ENCODE measurements at regions not wholly inside any gene's neighbourhood (a gene's known extent, or its start where the extent isn't known, plus 50 kb on each side); places are given as distances from the start of the nearest gene placed in this dataset.
"Not testable (repeated sequence)": the region's sequence is repeated elsewhere in the genome, so short reads cannot be mapped to it uniquely, and the experiment has no call there.

GRCh38 chr13:59270327-59270726 is 893.4 kb downstream of the DIAPH3 start:
- DNase-seq: no peak

- DNase-seq: no peak
Measured at GRCh38 chr13:59274958-59275727, 888.6 kb downstream of the DIAPH3 start.

GRCh38 chr13:59276436-59276835 is 887.3 kb downstream of the DIAPH3 start:
- no peak for DNase-seq

- DNase-seq: no peak
Measured at GRCh38 chr13:59277106-59277505, 886.6 kb downstream of the DIAPH3 start.

- no peak for DNase-seq
Measured at GRCh38 chr13:59279028-59279427, 884.7 kb downstream of the DIAPH3 start.

- no peak for DNase-seq
Measured at GRCh38 chr13:59279576-59279975, 884.2 kb downstream of the DIAPH3 start.

- DNase-seq: no peak
Measured at GRCh38 chr13:59280297-59280696, 883.4 kb downstream of the DIAPH3 start.

- no peak for DNase-seq
Measured at GRCh38 chr13:59281453-59281852, 882.3 kb downstream of the DIAPH3 start.

GRCh38 chr13:59292240-59292639 is 871.5 kb downstream of the DIAPH3 start:
- DNase-seq: not testable (repeated sequence)

- no peak for DNase-seq
Measured at GRCh38 chr13:59299584-59299983, 864.1 kb downstream of the DIAPH3 start.

GRCh38 chr13:59300355-59301173 is 863.2 kb downstream of the DIAPH3 start:
- DNase-seq: no peak

GRCh38 chr13:59301174-59301567 is 862.6 kb downstream of the DIAPH3 start:
- no peak for DNase-seq

GRCh38 chr13:59303433-59303832 is 860.3 kb downstream of the DIAPH3 start:
- no peak for DNase-seq

- no peak for DNase-seq
Measured at GRCh38 chr13:59304596-59304995, 859.1 kb downstream of the DIAPH3 start.

GRCh38 chr13:59305896-59306295 is 857.8 kb downstream of the DIAPH3 start:
- no peak for DNase-seq

GRCh38 chr13:59312776-59313175 is 851.0 kb downstream of the DIAPH3 start:
- no peak for DNase-seq

- peak; percentile 58 for DNase-seq
Measured at GRCh38 chr13:59318320-59318930, 845.3 kb downstream of the DIAPH3 start.

- no peak for DNase-seq
Measured at GRCh38 chr13:59319276-59319675, 844.5 kb downstream of the DIAPH3 start.

GRCh38 chr13:59320021-59320420 is 843.7 kb downstream of the DIAPH3 start:
- DNase-seq: no peak

GRCh38 chr13:59324401-59324800 is 839.3 kb downstream of the DIAPH3 start:
- not testable (repeated sequence) for DNase-seq

GRCh38 chr13:59326717-59327116 is 837.0 kb downstream of the DIAPH3 start:
- DNase-seq: no peak

- DNase-seq: no peak
Measured at GRCh38 chr13:59330764-59331163, 833.0 kb downstream of the DIAPH3 start.

GRCh38 chr13:59332966-59333365 is 830.8 kb downstream of the DIAPH3 start:
- no peak for DNase-seq

- no peak for DNase-seq
Measured at GRCh38 chr13:59337070-59337469, 826.7 kb downstream of the DIAPH3 start.
